COLO668 (cell line): ENCODE measurements at regions not wholly inside any gene's neighbourhood (a gene's known extent, or its start where the extent isn't known, plus 50 kb on each side); places are given as distances from the start of the nearest gene placed in this dataset.

Experiments
- DNase-seq: peaks from one replicate; lab custom pipeline; 2025; ENCODE audit not compliant: unreplicated experiment; lab: John Stamatoyannopoulos, UW

DNA sequence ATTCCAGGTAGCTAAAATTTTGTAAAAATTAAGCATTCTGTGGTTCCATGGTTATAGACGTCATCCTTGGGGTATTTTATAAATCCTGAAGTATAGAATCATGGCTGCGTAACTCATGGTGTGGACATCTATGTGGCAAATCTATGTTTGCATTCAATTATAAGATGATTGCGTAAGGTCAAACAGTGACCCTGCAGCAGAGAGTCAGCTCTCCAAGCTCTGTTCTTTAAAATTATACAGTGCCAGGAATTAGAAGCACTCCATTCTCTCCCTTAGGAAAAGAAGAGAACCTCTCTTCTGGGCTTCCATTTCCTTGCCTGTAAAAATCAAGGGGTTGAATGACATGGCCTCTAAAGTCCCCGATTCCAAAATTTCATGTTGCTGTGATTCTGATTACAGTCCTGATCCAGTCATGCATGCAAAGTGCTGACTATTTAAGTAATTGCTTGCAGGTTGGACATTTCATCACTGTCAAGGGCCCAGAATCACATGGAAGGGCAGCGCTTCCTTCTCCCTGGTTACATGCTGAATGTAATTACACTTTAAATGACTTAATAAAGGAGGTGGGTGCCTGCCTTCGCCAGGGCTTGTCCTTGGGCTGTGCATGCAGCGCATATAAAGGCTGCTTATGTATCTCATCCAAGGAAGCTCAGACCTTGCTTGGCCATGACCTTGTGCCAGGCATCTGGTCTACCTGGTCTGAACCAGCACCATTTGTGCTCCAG is 550.7 kb downstream of the TYW1 start:
- no peak for DNase-seq

GRCh38 chr7:67549126-67549525 is 552.5 kb downstream of the TYW1 start:
- DNase-seq, result no peak

DNA sequence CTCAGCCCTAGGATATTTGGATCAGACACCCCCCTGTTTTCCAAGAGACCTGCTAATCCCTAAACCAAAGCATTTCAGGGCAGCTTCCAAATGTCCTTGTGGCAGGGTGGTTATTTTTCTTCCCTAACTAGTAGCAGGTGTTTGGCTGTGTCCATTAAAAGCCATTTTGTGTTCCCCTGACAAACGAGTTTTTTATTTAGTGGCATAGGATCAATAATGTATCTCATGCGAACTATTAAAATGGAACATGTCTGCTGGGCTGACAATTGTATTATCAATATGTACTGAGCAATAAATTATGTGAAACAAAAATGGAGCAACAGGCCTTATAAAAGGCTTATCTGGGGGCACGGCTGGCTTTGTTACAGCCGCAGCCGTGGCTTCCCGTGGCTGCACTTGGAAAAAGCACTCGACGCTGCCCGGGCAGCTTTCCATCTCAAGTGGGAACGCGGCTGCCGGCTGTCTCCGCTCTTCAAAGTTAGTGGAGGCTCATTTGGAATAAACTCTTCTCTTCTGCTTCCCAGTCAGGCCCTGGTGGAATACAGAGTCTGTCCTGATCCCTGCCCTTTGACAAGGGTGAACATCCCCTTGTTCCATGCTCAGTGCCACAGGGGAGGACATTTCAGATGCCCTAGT is 554.3 kb downstream of the TYW1 start:
- DNase-seq, result peak; percentile 41

DNA sequence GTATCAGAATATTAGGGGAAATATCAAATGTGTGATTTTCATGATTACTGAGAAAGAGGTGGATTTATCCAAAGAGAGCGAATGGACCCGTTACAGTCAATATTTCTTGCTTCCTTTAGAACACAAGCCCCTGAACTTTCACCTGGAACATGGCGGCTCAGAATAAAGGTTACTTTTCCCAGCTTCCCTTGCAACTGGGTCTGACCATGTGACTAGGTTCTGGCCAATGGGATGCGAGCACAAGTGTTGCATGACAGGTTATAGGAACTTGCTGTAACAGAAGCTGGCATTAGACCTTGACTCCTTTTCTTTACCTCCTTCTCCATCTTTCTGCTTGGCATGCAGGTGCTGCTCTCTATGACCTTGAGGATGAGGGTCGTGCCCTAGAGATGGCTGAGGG is 556.1 kb downstream of the TYW1 start:
- DNase-seq, result no peak

GRCh38 chr7:67553378-67553777 is 556.7 kb downstream of the TYW1 start:
- DNase-seq, result no peak

DNA sequence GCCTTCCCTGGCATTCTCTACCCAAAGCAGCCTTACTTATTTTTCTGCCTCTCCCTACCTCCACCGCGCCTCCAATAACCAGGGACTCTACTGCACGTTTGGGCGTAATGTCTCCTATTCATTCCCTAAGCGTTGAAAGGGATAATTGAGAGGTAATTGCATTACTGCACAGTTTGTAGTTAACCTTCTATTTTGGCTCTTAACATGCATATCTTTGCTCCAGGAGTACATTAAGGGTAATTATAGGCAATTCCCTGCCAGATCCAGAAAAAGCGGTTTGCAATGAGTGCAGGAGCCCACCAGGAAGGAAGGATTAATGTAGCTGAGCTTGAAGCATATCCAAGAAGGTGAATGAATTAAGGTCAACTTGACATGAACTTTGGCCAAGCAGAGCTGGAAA is 558.4 kb downstream of the TYW1 start:
- DNase-seq, result no peak

DNA sequence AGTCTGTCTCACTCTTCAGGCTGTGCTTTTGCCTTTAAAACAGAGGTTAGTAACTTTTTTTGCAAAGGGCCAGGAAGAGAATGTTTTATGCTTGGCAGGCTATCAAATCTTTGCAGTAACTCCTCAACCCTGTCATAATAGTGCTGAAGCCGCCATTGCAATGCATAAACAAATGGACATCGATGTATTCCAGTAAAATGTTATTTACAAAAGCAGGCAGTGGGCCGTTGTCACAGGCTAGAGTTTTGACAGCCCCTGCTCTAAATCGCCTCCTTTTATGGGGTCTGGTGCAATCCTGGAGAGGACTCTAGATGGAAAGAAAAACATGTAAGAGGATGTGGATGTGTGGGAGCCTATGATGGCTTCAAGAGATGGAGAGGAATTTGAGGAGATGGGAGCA is 568.3 kb downstream of the TYW1 start:
- DNase-seq, result no peak

DNA sequence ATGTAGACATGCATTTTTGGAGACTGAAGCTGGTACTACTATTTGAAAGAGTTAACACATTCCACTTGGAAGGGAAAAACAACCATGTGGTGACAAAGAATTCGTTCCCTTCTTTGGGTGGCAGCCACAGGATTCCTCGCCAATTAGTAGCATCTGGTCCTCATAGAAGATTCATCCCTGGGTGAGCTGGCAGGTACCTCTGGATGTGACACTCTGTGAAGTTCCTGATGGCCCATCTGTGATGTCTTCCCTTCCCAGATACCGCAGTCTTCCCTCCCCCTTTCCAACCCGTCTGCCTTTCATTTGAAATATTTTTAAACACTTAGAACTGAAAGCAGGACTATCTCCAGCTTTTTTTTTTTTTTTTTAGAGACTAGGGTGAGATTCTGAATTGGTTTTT is 569.5 kb downstream of the TYW1 start:
- DNase-seq, result no peak

DNA sequence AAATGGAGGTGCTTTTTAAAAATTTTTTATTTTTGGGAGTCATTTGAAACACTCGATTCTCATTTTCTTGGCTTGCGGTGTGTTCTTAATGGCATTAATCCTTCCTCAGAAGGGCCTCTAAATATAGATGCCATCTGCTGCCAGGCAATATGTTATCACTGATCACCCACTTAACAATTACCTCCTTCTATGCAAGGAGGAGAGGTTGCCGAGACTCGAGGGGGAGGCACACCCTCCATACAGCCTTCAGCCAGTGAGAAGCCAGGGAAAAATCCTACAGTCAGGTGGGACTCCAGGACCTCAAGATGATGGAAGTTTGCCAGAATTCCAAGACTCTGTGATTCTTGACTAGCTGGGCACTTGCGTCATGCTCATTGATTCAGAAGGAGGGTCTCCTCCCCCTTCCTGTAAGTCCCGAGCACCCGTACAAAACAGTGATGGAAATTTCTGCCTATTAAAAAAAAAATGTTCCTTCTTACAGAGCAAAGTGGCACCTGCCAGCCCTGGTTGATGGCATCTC is 574.5 kb downstream of the TYW1 start:
- no peak for DNase-seq

- DNase-seq, result no peak
Measured at GRCh38 chr7:67573639-67574038, 577.0 kb downstream of the TYW1 start.

DNA sequence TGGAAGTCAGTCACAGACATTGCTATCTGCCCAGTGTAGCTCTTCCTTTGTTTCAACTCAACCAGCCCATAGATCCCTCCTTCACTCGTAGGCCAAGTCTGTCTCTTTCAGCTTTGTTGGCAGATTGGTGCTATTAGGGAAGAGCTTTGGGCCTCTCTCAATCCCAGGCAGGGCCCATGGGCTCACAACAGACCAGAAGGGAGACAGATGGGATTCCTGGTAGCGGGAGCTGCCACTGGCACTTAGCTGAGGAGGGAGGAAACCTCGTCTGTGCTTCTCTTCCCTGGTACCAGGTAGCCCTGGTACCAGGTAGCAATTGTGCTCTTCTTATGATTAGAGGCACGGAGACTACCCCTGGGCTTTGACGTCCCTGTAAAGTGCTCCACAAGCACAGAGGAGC is 592.0 kb downstream of the TYW1 start:
- no peak for DNase-seq

GRCh38 chr7:67589183-67589582 is 592.5 kb downstream of the TYW1 start:
- no peak for DNase-seq

DNA sequence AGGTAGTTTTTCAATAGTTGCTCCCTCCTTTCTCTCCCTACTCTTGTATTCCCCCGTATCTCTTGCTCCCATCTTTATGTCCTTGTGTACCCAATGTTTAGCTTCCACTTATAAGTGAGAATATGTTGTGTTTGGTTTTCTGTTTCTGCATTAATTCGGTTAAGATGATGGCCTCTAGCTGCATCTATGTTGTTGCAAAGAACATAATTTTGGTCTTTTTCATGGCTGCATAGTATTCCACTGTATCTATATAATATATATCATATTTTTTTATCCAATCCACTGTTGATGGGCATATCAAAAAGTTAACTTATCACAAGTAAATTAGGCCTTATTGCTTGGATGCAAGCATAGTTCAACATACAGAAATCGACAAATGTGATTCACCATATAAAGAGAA is 594.0 kb downstream of the TYW1 start:
- no peak for DNase-seq

DNA sequence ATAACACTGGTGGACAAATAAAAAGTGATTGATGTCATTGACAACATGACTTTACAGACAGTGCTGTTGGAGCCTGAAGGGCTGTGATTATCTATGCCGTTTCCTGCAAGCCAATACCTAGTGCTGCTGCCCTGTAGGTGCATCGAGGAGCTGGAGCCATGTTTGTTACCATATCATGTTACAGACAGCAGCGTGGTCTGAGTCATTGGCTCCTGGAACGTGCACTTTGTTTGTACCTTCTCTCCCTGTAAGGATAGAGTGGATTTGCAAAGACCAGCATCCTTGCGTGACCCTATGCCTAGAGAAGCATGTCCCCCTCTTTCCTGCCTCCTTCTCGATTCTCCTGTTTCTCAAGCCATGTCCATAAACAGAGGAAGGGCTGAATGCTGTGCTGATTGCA is 597.2 kb downstream of the TYW1 start:
- peak; percentile 4 for DNase-seq

DNA sequence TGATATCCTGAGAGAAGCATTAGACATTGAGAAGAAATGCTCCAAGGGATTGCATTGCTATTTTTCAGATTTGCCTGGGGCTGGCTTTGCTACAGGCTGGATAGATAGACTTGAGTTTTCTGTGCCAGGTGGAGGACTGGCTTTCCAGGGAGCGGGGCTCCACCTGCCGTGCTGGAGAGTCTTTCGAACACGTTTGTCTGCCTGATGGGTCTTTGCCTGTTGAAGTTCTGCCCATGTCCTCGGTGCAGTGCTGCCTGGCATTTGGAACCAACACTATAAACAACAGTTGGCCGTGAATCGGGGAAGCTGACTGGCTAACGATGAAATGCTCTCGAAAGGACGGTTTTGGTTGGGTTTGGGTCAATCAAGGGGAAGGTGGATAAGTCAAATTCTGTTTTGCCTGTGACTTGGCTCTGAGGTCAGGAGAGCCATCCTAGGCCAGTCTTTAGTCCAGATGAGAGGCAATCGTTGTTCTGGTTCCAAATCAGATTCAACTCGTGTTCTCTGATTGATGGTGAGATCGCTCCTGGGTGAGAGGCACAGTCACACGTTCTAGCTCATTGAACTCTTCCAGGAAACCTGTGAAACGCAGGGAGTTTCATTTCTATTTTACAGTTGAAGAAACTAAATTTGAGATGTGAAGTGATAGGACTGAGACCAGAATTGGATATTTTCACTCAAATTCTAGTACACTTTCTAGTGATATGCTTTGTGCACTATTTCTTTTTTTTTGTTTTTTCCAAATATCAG is 599.0 kb downstream of the TYW1 start:
- no peak for DNase-seq

- no peak for DNase-seq
Measured at GRCh38 chr7:67597161-67597560, 600.5 kb downstream of the TYW1 start.

DNA sequence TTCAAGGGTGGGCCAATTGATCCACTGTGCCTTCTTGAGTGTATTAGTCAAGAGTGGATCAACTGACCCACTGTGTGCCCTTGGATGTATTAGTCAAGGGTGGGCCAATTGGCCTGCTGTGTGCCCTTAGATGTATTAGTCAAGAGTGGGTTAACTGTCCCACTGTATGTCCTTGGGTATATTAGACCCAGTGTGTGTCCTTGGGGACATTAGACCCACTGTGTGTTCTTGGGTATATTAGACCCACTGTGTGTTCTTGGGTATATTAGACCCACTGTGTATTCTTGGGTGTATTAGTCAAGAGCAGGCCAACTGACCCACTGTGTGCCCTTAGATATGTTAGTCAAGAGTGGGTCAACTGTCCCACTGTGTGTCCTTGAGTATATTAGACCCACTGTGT is 601.8 kb downstream of the TYW1 start:
- DNase-seq, result no peak

- no peak for DNase-seq
Measured at GRCh38 chr7:67599331-67600062, 602.9 kb downstream of the TYW1 start.

GRCh38 chr7:67602246-67602887 is 605.7 kb downstream of the TYW1 start:
- DNase-seq, result no peak

- no peak for DNase-seq
Measured at GRCh38 chr7:67604461-67605386, 608.1 kb downstream of the TYW1 start.
